ENCODE measurements at regions not wholly inside any gene's neighbourhood (a gene's known extent, or its start where the extent isn't known, plus 50 kb on each side); places are given as distances from the start of the nearest gene placed in this dataset.

GRCh38 chr16:35733971-35734702 lies 2274.7 kb downstream of the TP53TG3F start:
- peaks cover 19 to 34% of the 10 kb centered on the region in 2 donors for H3K9me3 ChIP-seq (ENCODE audit: control insufficient read depth in 2 of 2, insufficient read depth in 1 of 2, low read length in 1 of 2)
- no peaks in the 10 kb centered on the region for H3K4me1 ChIP-seq (ENCODE audit: control insufficient read depth in 2 of 2, insufficient read depth in 2 of 2, low read length in 2 of 2)
- no peaks in the 10 kb centered on the region for H3K27me3 ChIP-seq (ENCODE audit: control insufficient read depth in 2 of 2, insufficient read depth in 1 of 2, low read length in 1 of 2)
- no peak overlapping the region for H3K27ac ChIP-seq (ENCODE audit: low read depth in 1 of 2, low read length in 1 of 2)
- no peak for DNase-seq (ENCODE audit: low read depth in 6 of 9, low spot score in 9 of 9)
- H3K4me3 ChIP-seq (ENCODE audit: low read length in 2 of 2) = no peak overlapping the region
- WGBS = 83% methylated on average over 18 of the region's 18 CpGs
- no peaks in the 10 kb centered on the region for H3K36me3 ChIP-seq (ENCODE audit: control insufficient read depth in 2 of 2, insufficient read depth in 2 of 2, low read length in 1 of 2)

DNA sequence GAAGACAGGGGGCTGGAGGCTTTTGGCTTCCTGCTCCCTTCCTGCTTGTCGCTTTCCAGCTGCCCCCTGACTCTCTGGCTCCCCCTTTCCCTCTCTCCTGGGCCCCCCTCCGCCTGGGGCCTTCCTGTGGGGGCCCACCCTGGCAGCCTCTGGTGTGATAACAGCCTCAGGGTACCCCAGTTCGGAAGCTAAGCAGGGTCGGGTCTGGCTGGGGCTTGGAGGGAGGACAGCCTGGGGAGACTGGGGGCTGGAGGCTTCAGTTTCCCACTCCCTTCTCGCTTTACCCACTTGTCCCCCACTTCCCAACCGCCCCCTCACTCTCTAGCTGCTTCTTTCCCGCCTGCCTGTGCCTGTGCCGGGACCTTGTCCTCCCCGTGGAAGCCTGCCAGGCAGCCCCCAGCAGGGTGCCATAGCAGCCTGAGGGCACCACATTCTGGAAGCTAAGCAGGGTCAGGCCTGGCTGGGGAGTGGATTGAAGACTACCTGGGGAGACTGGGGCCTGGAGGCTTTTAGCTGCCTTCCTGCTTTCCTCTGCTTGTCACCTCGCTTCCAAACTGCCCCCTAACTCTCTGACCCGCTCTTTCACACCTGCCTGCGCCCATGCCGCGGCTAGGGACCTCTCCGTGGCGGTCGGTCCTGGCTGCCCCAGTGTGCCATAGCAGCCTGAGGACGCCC lies 2275.5 kb downstream of the TP53TG3F start:
- H3K36me3 ChIP-seq (ENCODE audit: control insufficient read depth in 2 of 2, insufficient read depth in 2 of 2, low read length in 1 of 2) = no peaks in the 10 kb centered on the region
- no peak overlapping the region for H3K27ac ChIP-seq (ENCODE audit: low read depth in 1 of 2, low read length in 1 of 2)
- H3K4me1 ChIP-seq (ENCODE audit: control insufficient read depth in 2 of 2, insufficient read depth in 2 of 2, low read length in 2 of 2) = no peaks in the 10 kb centered on the region
- DNase-seq (ENCODE audit: low read depth in 6 of 9, low spot score in 9 of 9) = no peak
- H3K9me3 ChIP-seq (ENCODE audit: control insufficient read depth in 2 of 2, insufficient read depth in 1 of 2, low read length in 1 of 2) = peaks cover 21 to 28% of the 10 kb centered on the region in 2 donors
- no peaks in the 10 kb centered on the region for H3K27me3 ChIP-seq (ENCODE audit: control insufficient read depth in 2 of 2, insufficient read depth in 1 of 2, low read length in 1 of 2)
- 76% methylated on average over 18 of the region's 18 CpGs for WGBS
- H3K4me3 ChIP-seq (ENCODE audit: low read length in 2 of 2) = no peak overlapping the region

- H3K9me3 ChIP-seq (ENCODE audit: control insufficient read depth in 2 of 2, insufficient read depth in 1 of 2, low read length in 1 of 2) = peaks cover 21 to 28% of the 10 kb centered on the region in 2 donors
- WGBS = 89% methylated on average over 27 of the region's 27 CpGs
- H3K4me3 ChIP-seq (ENCODE audit: low read length in 2 of 2) = no peak overlapping the region
- H3K4me1 ChIP-seq (ENCODE audit: control insufficient read depth in 2 of 2, insufficient read depth in 2 of 2, low read length in 2 of 2) = no peaks in the 10 kb centered on the region
- H3K27me3 ChIP-seq (ENCODE audit: control insufficient read depth in 2 of 2, insufficient read depth in 1 of 2, low read length in 1 of 2) = no peaks in the 10 kb centered on the region
- H3K27ac ChIP-seq (ENCODE audit: low read depth in 1 of 2, low read length in 1 of 2) = no peak overlapping the region
- H3K36me3 ChIP-seq (ENCODE audit: control insufficient read depth in 2 of 2, insufficient read depth in 2 of 2, low read length in 1 of 2) = no peaks in the 10 kb centered on the region
- no peak for DNase-seq (ENCODE audit: low read depth in 6 of 9, low spot score in 9 of 9)
Observed at GRCh38 chr16:35735403-35736251, 2276.2 kb downstream of the TP53TG3F start.

- Histone ChIP-seq H3K27ac (ENCODE audit: low read depth in 1 of 2, low read length in 1 of 2) (no peak overlapping the region), H3K27me3 (ENCODE audit: control insufficient read depth in 2 of 2, insufficient read depth in 1 of 2, low read length in 1 of 2) (no peaks in the 10 kb centered on the region), H3K4me1 (ENCODE audit: control insufficient read depth in 2 of 2, insufficient read depth in 2 of 2, low read length in 2 of 2) (no peaks in the 10 kb centered on the region), H3K4me3 (ENCODE audit: low read length in 2 of 2) (no peak overlapping the region), H3K36me3 (ENCODE audit: control insufficient read depth in 2 of 2, insufficient read depth in 2 of 2, low read length in 1 of 2) (no peaks in the 10 kb centered on the region), H3K9me3 (ENCODE audit: control insufficient read depth in 2 of 2, insufficient read depth in 1 of 2, low read length in 1 of 2) (peaks cover 21 to 28% of the 10 kb centered on the region in 2 donors)
- 88% methylated on average over 2 of the region's 2 CpGs for WGBS
- no peak for DNase-seq (ENCODE audit: low read depth in 6 of 9, low spot score in 9 of 9)
Observed at GRCh38 chr16:35736546-35736945, 2277.1 kb downstream of the TP53TG3F start.

DNA sequence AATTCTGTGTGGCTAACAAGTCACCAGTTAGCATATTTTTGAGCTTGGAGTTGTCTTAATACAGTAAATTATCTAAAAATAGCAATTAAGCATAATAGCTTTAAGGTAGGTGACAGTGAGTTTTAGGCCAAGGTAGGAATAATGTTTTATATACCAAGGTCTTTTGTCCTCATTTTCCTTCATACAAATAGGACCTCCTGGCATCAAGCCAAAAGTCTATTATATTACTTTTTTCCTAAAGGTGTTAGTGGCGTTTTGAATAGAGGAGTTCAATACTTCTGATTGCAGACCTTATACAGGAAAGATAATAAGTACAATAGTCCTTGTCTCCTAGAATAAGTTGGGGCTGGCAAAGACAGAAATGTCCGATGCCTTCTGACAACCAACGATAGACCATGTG lies 2277.7 kb downstream of the TP53TG3F start:
- Histone ChIP-seq H3K27me3 (ENCODE audit: control insufficient read depth in 2 of 2, insufficient read depth in 1 of 2, low read length in 1 of 2) (no peaks in the 10 kb centered on the region), H3K9me3 (ENCODE audit: control insufficient read depth in 2 of 2, insufficient read depth in 1 of 2, low read length in 1 of 2) (peaks cover 21 to 28% of the 10 kb centered on the region in 2 donors), H3K27ac (ENCODE audit: low read depth in 1 of 2, low read length in 1 of 2) (no peak overlapping the region), H3K4me1 (ENCODE audit: control insufficient read depth in 2 of 2, insufficient read depth in 2 of 2, low read length in 2 of 2) (no peaks in the 10 kb centered on the region), H3K4me3 (ENCODE audit: low read length in 2 of 2) (no peak overlapping the region), H3K36me3 (ENCODE audit: control insufficient read depth in 2 of 2, insufficient read depth in 2 of 2, low read length in 1 of 2) (no peaks in the 10 kb centered on the region)
- 83% methylated on average over 3 of the region's 3 CpGs for WGBS
- no peak for DNase-seq (ENCODE audit: low read depth in 6 of 9, low spot score in 9 of 9)

- no peaks in the 10 kb centered on the region for H3K36me3 ChIP-seq (ENCODE audit: control insufficient read depth in 2 of 2, insufficient read depth in 2 of 2, low read length in 1 of 2)
- H3K27ac ChIP-seq (ENCODE audit: low read depth in 1 of 2, low read length in 1 of 2) = no peak overlapping the region
- no peaks in the 10 kb centered on the region for H3K4me1 ChIP-seq (ENCODE audit: control insufficient read depth in 2 of 2, insufficient read depth in 2 of 2, low read length in 2 of 2)
- H3K9me3 ChIP-seq (ENCODE audit: control insufficient read depth in 2 of 2, insufficient read depth in 1 of 2, low read length in 1 of 2) = peaks cover 7 to 11% of the 10 kb centered on the region in 2 donors
- no peak overlapping the region for H3K4me3 ChIP-seq (ENCODE audit: low read length in 2 of 2)
- H3K27me3 ChIP-seq (ENCODE audit: control insufficient read depth in 2 of 2, insufficient read depth in 1 of 2, low read length in 1 of 2) = no peaks in the 10 kb centered on the region
- DNase-seq (ENCODE audit: low read depth in 6 of 9, low spot score in 9 of 9) = no peak
- WGBS = 77% methylated on average over 4 of the region's 4 CpGs
Observed at GRCh38 chr16:35741546-35741945, 2282.1 kb downstream of the TP53TG3F start.

- no peak for DNase-seq (ENCODE audit: low read depth in 6 of 9, low spot score in 9 of 9)
- Histone ChIP-seq H3K36me3 (ENCODE audit: control insufficient read depth in 2 of 2, insufficient read depth in 2 of 2, low read length in 1 of 2) (no peaks in the 10 kb centered on the region), H3K4me3 (ENCODE audit: low read length in 2 of 2) (no peak overlapping the region), H3K27ac (ENCODE audit: low read depth in 1 of 2, low read length in 1 of 2) (no peak overlapping the region), H3K9me3 (ENCODE audit: control insufficient read depth in 2 of 2, insufficient read depth in 1 of 2, low read length in 1 of 2) (peaks cover 12 to 28% of the 10 kb centered on the region in 2 donors), H3K4me1 (ENCODE audit: control insufficient read depth in 2 of 2, insufficient read depth in 2 of 2, low read length in 2 of 2) (no peaks in the 10 kb centered on the region), H3K27me3 (ENCODE audit: control insufficient read depth in 2 of 2, insufficient read depth in 1 of 2, low read length in 1 of 2) (no peaks in the 10 kb centered on the region)
- 62% methylated on average over 5 of the region's 5 CpGs for WGBS
Observed at GRCh38 chr16:35743101-35743692, 2283.8 kb downstream of the TP53TG3F start.

GRCh38 chr16:35744084-35744483 lies 2284.7 kb downstream of the TP53TG3F start:
- H3K4me3 ChIP-seq (ENCODE audit: low read length in 2 of 2) = no peak overlapping the region
- no peak overlapping the region for H3K27ac ChIP-seq (ENCODE audit: low read depth in 1 of 2, low read length in 1 of 2)
- WGBS = 67% methylated on average over 4 of the region's 4 CpGs
- H3K4me1 ChIP-seq (ENCODE audit: control insufficient read depth in 2 of 2, insufficient read depth in 2 of 2, low read length in 2 of 2) = no peaks in the 10 kb centered on the region
- H3K27me3 ChIP-seq (ENCODE audit: control insufficient read depth in 2 of 2, insufficient read depth in 1 of 2, low read length in 1 of 2) = no peaks in the 10 kb centered on the region
- DNase-seq (ENCODE audit: low read depth in 6 of 9, low spot score in 9 of 9) = no peak
- peaks cover 15 to 35% of the 10 kb centered on the region in 2 donors for H3K9me3 ChIP-seq (ENCODE audit: control insufficient read depth in 2 of 2, insufficient read depth in 1 of 2, low read length in 1 of 2)
- H3K36me3 ChIP-seq (ENCODE audit: control insufficient read depth in 2 of 2, insufficient read depth in 2 of 2, low read length in 1 of 2) = no peaks in the 10 kb centered on the region
